ENCODE measurements at regions not wholly inside any gene's neighbourhood (a gene's known extent, or its start where the extent isn't known, plus 50 kb on each side); places are given as distances from the start of the nearest gene placed in this dataset.

DNA sequence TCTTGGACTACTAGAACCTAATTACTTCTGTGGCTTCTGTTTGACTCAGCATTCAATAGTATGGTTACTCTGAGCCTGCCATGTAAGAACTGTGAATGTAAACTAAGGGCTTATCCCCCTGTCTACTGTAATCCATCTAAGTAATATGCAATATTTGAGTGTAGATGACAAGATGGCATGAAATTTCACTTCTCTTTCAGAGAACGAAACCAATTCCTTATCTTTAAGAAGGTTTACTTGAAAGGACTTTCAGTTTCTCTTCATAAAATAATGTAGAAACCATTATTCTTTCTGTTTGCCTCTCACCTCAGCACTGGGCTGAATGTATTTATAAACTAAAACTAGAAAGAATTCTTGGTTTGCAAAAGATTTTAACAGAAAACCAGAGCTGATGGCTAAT, 60.4 kb upstream of the ARID2 start:
- TF ChIP-seq CTCF (conservative IDR thresholded peaks at IDR 0.05; ENCODE audit: low read depth, low read length) (no peak), EZH2 (IDR thresholded peaks at IDR 0.05; ENCODE audit: low read length, unreplicated experiment) (no peak), EZH2phosphoT487 (IDR thresholded peaks at IDR 0.05; ENCODE audit: borderline replicate concordance, low read length) (no peak)

All from PC-3 (cell line).